IPS DF 4.7 (cell line): ENCODE measurements at regions not wholly inside any gene's neighbourhood (a gene's known extent, or its start where the extent isn't known, plus 50 kb on each side); places are given as distances from the start of the nearest gene placed in this dataset.
"Not testable (repeated sequence)": the region's sequence is repeated elsewhere in the genome, so short reads cannot be mapped to it uniquely, and the experiment has no call there.

Experiments used
- DNase-seq: peaks from one replicate; pipeline ENCODE4 v3.0.0-alpha.2; 2013; ENCODE audit warnings: low spot score; ENCODE audit errors: extremely low read depth

DNA sequence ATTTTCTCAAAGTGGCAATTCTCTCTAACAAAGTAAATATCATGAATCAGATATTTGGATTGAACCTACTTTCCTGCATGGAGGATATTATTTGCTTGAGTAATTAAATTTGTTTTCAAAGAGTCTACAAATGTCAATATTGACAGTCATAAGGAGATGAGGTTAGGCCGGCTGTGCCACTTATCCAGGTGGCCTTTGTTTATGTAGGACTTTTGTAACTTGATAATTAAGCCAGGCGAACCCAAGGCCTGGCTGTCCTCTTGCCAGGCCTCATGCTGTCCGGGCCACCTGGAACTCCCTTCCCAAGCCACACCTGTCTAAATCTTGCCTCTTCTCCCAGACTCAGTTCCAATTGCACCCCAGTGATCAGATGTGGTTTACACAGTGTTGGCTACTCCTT, 255.2 kb downstream of the ACKR3 start:
- no peak for DNase-seq

DNA sequence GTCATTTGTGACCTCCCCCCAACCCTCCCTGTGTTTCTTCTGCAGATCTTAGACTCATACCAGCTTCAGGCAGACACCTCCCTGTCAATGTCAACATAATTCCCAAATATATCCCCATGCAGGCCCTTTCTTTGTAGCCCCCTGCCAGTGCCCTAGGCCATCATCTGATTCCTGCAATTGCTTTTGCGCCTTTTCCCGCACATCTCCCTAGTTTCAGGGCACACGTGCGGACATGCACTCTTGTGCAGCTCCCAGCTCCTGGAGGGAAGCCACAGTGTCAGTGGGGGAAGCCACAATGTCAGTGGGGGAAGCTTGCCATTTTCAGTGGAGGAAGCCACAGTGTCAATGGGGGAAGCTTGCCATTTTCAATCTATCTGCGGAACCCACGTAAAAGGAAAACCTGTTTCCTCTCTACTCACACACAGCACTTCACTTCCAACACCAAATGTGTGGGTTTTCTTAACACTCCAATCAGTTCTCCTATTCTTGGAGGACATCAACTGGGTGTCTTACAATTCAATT, 256.4 kb downstream of the ACKR3 start:
- no peak for DNase-seq

DNA sequence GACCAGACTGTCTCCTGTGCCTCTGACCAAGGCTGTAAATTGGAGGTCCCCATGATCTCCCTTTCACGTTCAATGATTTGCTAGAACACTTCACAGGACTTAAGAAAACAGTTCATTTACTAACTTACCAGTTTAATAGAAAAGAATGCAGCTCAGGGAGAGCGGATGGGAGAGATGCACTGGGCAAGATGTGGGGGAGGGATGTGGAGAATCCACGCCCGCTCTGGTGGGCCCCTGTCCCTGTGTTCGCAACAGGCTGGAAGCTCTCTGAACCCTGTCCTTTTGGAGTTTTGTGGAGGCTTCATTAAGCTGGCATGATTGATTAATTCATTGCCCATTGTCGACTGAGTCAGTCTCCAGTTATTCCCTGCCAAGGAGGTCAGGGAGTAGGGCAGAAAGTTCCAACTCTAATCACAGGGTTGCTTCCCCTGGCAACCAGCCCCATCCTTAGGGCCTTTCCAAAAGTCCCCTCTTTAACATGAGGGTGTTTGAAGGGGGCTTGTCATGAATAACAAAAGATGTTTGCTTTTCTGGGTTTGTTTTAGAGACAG, 257.1 kb downstream of the ACKR3 start:
- no peak for DNase-seq

DNA sequence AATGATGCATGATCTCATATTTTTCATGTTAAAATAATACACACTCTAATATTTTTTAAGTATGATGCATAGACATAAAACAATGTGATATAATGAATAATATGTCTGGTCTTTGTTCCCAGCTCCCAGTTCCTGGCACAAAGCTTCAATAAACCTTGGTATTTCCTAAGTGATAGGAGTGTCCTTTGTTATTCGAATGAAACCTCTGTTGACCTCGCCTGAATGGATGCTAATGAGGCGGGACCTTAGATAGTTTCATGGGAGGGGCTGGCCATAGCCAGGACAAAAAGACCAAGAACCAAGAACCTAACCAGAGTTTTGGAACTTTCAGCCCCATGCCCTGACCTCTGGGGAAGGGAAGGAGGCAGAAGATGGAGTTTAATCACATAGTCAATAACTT, 257.7 kb upstream of the COPS8 start:
- DNase-seq = no peak

DNA sequence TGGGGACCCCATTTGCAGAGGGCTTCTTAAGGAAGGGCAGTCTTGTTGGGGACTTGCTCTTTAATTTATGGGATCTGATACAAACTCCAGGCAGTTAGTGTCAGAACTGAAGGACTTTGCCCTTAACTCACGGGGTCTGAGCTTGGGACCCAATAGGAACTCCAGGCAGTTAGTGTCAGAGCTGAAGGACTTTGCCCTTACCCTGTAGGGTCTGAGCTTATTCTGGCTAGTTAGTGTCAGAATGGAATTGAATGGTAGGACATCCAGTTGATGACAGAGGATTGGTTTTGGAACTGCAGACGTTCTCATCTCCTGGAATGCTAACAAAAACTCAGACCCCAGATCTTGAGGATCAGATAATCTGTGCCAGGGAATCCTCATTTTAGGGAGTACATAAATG, 256.9 kb upstream of the COPS8 start:
- no peak for DNase-seq

DNA sequence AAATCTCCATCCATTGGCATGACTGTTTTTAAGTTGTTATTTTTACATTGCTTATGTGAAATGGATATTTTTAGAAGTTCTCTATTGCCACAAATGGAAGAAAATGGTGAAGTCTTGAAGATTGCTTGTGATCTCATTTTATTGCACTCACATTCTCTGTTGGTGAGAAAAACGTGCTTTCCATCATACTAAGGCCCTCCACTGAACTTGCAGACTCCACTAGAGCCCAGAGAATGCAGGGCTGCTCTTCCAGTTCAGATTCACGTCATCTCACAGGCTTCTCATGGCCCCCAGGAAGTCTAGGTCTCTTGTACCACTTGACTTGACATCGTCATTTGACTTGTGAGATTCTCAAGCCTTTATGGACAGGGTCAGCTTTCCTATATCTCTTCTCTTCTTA, 254.8 kb upstream of the COPS8 start:
- DNase-seq = no peak

DNA sequence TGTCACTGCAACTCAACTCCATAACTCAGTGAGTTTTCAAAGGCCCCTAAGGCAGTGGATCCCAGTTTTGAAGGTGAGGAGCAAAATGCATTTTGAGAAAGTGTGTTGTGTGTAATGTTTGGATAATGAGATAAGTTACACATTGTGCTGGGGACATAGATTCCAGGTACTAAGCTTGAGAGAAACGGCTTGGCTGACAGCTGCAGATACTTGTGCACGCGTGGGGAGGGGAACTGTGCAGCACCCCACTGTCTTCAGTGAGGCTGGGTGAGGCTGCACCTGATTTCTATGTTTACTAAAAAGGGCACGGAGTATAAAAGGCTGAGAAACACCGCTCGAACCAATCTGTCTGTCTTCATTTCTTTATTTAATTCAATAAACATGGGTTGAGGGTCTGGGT, 254.0 kb upstream of the COPS8 start:
- DNase-seq = no peak

DNA sequence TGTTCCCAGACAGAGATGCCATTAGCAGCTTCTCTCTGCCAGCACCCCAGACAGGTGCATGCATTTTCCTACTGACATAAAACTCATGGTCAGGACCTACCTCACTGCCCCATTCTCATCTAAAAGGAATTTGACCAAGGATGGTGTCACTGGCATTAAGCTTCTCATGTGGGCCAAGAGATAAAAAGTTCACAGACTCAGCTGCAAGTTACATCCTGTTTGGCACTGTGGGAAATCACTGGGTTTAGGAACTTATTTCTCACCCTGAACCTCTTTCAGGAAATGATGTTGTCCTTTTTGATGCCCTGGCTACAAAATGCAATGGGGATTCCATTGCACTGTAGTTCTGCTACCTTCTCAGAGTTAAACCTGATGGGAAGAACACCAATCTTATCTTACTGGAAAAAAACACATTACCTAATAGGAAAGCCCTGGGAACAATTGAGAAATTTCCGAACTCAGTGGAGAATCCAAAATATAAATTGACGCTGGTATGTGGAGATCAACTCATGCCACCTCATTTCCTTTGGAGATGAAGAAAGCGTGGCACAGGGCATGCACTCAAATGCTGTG, 252.1 kb upstream of the COPS8 start:
- no peak for DNase-seq

DNA sequence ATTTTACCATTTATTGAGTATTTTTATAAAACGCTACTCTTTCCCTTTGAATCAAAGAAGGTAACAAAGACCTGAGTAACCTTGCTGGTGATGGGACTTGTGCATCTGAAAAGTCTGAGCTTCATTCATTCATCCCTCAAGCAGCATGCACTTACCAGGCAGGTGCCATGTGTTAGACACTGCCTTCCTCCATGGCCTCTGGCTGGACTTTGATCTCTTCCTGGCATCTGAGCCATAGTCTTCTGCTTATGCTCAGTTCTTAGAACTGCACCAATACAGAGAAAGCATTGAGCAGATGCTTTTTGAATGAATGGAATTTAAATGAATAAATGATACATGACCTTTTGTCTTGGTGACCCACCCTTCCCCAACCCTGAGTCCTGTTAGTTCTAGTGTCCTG, 251.4 kb upstream of the COPS8 start:
- no peak for DNase-seq

DNA sequence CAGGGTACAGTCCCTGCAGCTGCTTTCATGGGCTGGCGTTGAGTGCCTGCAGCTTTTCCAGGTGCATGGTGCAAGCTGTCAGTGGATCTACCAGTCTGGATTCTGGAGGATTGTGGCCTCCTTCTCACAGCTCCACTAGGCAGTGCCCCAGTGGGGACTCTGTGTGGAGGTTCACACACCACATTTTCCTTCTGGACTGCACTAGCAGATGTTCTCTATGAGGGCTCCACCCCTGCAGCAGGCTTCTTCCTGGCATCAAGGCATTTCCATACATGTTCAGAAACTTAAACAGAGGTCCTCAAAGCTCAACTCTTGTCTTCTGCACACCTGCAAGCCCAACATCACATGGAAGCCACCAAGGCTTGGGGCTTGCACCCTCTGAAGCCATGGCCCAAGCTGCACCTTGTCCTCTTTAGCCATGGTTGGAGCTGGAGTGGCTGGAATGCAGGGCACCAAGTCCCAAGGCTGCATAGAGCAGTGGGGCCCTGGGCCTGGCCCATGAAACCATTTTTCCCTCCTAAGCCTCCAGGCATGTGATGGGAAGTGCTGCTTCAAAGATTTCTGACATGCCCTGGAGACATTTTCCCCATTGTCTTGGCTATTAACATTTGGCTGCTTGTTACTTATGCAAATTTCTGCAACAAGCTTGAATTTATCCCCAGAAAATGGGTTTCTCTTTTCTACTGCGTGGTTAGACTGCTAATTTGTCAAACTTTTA, 250.2 kb upstream of the COPS8 start:
- no peak for DNase-seq

DNA sequence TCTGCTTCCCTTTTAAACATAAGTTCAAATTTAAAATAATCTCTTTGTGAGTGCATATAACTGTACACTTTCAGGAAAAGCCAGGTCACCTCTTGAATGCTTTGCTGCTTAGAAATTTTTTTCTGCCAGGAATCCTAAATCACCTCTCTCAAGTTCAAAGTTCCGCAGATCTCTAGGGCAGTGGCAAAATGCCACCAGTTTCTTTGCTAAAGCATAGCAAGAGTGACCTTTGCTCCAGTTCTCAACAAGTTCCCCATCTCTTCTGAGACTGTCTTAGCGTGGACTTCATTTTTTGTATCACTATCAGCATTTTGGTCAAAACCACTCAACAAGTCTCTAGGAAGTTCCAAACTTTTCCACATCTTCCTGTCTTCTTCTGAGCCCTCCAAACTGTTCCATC, 249.7 kb upstream of the COPS8 start:
- DNase-seq = not testable (repeated sequence)

DNA sequence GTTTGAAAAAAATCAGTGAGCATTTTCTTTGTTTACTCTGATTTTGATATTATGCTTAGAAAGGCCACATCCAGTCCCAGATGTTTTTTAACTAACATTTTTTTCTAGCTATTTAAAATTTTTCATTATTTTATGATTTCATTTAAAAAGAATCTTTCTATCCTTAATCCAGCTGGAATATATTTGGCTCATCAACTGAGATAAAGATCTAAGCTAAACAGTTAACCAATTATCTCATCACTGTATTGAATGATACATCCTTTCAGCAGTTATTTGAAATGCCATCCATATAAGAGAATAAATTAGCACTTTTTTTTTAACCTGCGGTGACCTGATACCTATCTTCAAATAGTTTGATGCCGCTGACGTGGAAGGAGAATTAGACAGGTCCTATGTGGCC, 245.5 kb upstream of the COPS8 start:
- no peak for DNase-seq

DNA sequence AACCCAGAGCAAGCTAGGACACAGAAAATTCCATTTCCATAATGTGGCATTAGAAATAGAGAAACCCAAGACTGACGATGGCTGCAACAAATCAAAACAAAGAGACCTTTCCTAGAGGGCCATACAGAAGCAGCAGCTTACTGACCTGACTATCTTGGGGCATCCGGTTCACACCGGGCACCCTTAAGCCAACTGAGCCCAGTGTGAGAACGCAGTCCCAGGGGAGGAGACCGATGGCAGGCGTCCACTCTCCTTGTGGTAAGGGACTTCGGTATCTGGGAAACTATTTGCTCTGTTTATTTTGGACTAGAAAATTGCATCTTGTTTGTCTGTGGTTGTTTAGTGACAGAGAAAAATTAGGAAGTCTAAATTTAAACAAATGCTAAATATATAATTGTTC, 244.8 kb upstream of the COPS8 start:
- DNase-seq = no peak

DNA sequence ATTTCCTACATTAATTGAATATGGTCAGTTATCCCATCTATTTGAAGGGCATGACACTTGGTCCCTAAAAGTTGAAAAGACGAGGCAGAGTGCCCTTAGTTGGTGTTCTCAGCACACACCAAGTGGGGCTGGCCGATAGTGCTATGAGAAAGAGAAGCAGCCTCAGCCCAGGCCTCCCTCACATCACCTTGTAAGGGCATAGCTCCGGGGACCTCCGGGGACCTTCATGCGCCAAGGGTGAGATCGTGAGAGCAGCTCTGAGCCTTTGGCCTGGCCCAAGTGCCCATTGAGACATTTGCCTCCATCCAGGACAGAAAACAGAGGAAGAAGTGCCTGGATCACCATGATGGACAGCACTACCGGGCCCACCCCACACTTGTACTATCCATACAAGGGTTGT, 244.3 kb upstream of the COPS8 start:
- no peak for DNase-seq

DNA sequence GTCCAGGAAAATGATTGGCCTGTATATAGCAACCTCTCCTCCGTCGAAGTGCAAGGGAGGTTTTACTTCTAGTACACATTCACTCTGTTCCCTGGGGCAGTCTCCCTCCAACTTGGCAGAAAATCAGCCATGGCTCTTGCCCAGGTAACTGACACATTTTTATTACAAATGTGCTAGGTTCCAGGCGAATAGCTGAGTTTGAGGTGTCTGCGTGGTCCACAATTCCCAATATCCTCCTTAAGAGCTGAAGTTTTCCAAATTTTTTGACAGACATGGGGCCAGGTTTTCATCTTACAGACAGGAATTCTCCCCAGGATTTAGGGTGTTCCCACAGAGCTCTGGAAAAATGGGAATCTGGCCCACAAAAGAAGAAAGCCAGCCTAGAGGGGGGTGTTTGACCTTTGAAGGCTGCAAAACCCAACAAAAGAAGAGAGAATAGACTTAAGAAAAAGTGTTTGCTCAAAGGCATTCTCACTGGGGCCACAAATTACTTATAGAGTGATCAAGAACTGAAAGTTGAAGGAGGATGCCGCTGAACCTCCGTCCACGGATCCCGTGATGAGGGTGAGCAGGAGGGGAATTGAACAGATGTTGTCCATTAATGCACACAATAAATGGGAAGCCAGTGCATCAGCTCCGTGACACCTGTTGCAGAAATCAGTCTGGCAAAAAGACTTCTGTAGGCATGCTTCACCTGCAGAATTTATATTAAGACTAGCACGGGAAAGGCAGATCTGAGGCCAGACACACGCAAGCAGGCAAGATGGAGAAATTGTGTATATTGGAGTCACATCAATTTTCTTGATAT, 242.3 kb upstream of the COPS8 start:
- no peak for DNase-seq

DNA sequence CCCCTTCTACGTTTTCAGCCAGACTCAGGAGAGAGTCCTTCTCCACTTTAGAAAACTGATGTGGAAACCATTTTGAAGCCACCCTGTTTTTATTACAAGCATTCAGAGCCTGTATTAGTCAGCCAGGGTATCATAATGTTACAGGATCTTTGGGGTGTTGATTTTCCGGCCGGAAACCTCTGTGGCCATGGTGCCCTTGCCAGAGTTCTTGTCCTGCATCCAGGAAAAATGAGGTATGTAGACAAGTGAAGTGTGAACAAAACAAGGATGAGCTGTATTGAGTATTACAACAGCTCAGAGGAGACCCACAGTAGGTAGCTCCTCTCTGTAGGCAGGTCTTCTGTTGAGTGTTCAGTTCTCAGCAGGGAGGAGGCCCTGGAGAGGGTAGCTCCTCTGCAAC, 241.0 kb upstream of the COPS8 start:
- no peak for DNase-seq

DNA sequence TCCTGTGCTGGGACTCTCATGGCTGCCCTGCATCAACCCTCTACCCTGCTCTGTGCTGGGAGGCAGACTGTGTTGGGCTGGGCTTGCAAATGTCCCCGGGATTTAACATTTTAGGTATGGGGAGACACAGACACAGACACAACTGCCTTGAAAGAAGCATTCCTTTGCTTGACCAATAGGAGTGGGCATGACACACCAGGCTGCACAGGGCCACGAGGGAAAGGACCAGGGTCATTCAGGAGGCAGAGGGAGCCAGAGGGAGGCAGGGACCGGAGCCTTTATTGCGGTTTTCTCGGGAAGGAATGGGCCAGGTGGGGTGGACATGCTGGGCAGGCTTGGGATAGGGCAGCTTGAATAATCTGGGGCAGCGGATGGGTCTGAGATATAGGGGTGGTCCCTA, 238.7 kb upstream of the COPS8 start:
- no peak for DNase-seq

DNA sequence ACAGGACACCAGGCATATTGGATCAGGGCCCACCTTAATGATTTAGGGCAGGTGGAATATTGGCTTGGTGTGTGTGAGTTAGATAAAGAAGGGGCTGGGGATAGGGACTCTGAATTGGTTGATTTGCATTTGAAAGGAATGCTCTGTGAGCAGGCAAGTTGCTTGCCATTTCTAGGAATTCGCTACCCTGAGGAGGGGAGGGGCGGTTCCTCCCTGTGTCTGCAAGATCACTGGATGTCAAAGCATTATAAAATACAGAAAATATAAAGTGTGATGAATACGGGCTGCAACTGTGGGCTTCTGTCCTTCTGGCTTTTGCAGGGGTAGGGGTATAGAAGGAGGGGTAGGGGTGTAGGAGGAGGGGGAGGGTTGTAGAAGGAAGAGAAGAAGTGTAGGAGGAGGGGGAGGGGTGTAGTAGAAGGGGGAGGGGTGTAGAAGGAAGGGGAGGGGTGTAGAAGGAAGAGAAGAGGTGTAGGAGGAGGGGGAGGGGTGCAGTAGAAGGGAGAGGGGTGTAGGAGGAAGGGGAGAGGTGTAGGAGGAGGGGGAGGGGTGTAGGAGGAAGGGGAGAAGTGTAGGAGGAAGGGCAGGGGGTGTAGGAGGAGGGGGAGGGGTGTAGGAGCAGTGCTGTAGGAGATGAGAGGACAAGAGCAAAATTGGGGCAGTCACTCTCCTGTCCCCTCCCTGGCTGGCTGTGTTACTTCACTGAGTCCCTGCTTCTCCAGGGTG, 238.0 kb upstream of the COPS8 start:
- no peak for DNase-seq

DNA sequence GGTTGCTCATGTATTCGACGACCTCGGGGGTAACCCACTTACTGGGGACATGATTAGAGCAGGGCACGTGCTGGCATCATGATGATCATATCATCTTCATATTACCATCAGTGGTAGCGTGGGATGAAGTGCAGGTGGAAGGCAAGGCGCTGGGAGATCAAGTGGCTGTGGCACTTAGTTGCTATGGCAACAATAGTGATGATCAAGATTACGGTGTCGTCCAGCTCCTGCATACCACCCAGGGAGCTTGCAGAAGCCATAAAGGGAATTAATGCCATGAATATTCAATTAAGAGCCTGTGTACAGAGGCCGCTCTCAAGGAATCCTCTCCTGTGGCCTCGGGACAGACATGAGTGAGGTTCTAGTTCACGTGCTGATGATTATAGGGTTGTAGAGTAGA, 237.2 kb upstream of the COPS8 start:
- DNase-seq = no peak

DNA sequence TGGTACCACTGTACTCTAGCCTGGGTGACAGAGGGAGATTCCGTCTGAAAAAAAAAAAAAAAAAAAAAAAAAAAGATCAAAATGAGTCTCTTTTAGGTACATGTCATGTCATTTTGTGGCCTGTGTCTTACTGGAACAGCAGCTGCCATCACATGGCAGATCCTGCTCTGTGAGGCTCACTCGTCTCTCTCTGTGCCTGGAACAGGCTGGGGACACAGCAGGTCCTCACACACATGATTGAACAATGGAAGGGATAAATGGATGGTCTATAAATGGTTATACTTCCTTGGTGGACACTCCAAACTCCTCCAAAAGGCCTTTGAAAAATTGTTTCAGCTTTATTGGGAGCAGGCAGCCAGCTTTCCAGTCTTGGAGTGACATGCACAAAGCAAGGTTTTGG, 236.2 kb upstream of the COPS8 start:
- no peak for DNase-seq

DNA sequence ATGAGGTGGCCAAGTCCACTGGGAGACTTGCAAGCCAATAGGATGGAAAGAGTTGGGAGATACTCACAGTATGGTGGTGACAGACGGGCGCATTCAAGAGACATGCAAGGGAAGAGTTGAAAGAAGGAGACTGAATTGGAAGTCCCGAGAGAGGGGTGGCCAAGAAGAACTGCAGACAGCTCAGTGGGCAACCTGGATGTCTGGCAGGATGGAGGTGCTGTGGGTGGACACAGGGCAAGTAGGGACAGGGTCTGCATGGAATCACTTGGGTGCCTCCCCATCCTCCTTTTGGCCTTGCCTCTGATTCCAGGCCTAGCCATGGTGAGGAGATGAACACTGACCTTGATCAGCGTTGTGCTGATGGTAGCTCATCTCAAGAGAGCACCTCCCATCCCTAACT, 235.7 kb upstream of the COPS8 start:
- DNase-seq = no peak

DNA sequence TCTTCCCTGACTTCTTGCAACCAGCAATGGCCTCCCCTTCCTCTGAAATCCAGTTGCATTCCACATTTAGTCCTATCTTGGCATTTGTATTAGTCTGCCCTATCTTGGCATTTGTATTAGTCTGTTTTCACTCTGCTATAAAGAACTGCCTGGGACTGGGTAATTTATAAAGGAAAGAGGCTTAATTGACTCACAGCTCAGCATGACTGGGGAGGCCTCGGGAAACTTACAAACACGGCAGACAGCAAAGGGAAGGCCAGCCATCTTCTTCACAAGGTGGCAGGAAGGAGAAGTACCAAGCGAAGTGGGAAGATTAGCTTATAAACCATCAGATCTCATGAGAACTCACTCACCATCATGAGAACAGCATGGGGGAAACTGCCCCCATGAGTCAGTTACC, 234.5 kb upstream of the COPS8 start:
- DNase-seq = no peak
